HCT116 (cell line): ENCODE measurements at regions not wholly inside any gene's neighbourhood (a gene's known extent, or its start where the extent isn't known, plus 50 kb on each side); places are given as distances from the start of the nearest gene placed in this dataset.

ENCODE experiments used
- ATAC-seq: fragments of 200-7000 bp; cut with Tn5 transposase; 2 replicates; pipeline ENCODE4 v1.9.1; 2020; ENCODE audit warnings: mild to moderate bottlenecking, moderate library complexity
- BruUV-seq: library from RNA; stranded (reverse); fragments of 400-500 nt; replicated peaks from 2 replicates; lab custom pipeline; 2021; lab: Mats Ljungman, UMichigan
- CTCF ChIA-PET: fragments of 300-600 bp; sonication (Branson Sonifier 250); formaldehyde crosslinking; loops from one replicate; lab custom pipeline; 2021; ENCODE audit warnings: antibody characterized with exemption; lab: Charles Lee
- POLR2A ChIA-PET: fragments of 300-600, 350-600 bp; sonication (Branson Sonifier 250); formaldehyde crosslinking; loops from one replicate; lab custom pipeline; 2021; ENCODE audit warnings: antibody characterized with exemption; lab: Charles Lee
- RAD21 ChIA-PET, 2 experiments: fragments of 300-600 bp; sonication (Branson Sonifier 250); formaldehyde crosslinking; loops; one replicate each; lab custom pipeline; 2023; ENCODE audit warnings: low total read pairs in 2 of 2; ENCODE audit not compliant: uncharacterized antibody in 2 of 2, unreplicated experiment in 2 of 2, low non-redundant PET in 1 of 2; lab: Charles Lee
- DNase-seq: peaks from one replicate; pipeline ENCODE4 v3.0.0-alpha.2; 2010; ENCODE audit warnings: low read depth, low spot score
- H2AFZ ChIP-seq: fragments of 200-600 bp; shearing (Covaris generic), sonication (generic); 2 replicates; pipeline ENCODE4 v1.6.1; 2017; ENCODE audit warnings: low read depth, mixed run types, mixed read lengths, antibody characterized with exemption, low read length; ENCODE audit not compliant: poor library complexity, severe bottlenecking
- H3K27ac ChIP-seq: 2 replicates; pipeline ENCODE4 v1.5.1; 2012; ENCODE audit warnings: low read depth, low read length
- H3K27me3 ChIP-seq: fragments of 200-600 bp; sonication (generic); 2 replicates; pipeline ENCODE4 v1.6.1; 2016; ENCODE audit warnings: mixed run types, low read length, mixed read lengths; ENCODE audit not compliant: insufficient read depth
- H3K36me3 ChIP-seq, 2 experiments: fragments of 200-500 bp in 1 of 2; fragments of 200-600 bp in 1 of 2; sonication (Bioruptor generic) in 1 of 2; sonication (generic) in 1 of 2; 2 replicates each; pipeline versions ENCODE4 v1.5.1 to v1.6.1; 2014 to 2016; ENCODE audit warnings: low read length in 2 of 2, inconsistent platforms in 1 of 2, mixed read lengths in 1 of 2, mixed run types in 1 of 2; ENCODE audit not compliant: insufficient read depth in 2 of 2, control insufficient read depth in 1 of 2
- H3K4me1 ChIP-seq, 2 experiments: fragments of 200-600 bp in 1 of 2; sonication (generic) in 1 of 2; 2 replicates each; pipeline versions ENCODE4 v1.5.1 to v1.6.1; 2012 to 2017; ENCODE audit warnings: low read length in 2 of 2, inconsistent platforms in 1 of 2, mild to moderate bottlenecking in 1 of 2, mixed read lengths in 1 of 2, mixed run types in 1 of 2, moderate library complexity in 1 of 2; ENCODE audit not compliant: insufficient read depth in 2 of 2, control insufficient read depth in 1 of 2
- H3K4me2 ChIP-seq: fragments of 200-600 bp; sonication (generic); 2 replicates; pipeline ENCODE4 v1.6.1; 2017; ENCODE audit warnings: mixed run types, low read length, mixed read lengths
- H3K4me3 ChIP-seq, 2 experiments: fragments of 200-600 bp in 1 of 2; sonication (generic) in 1 of 2; replicated peaks in 1 of 2; 2 replicates each; pipeline ENCODE4 v1.5.1; 2011 to 2016; ENCODE audit warnings: low read length in 2 of 2, control low read depth in 1 of 2, low read depth in 1 of 2, mild to moderate bottlenecking in 1 of 2, mixed read lengths in 1 of 2, mixed run types in 1 of 2
- H3K79me2 ChIP-seq: fragments of 200-600 bp; sonication (generic); 2 replicates; pipeline ENCODE4 v1.6.1; 2017; ENCODE audit warnings: mild to moderate bottlenecking, mixed run types, low read length, moderate library complexity, mixed read lengths; ENCODE audit not compliant: insufficient read depth
- H3K9ac ChIP-seq: fragments of 200-600 bp; sonication (generic); 2 replicates; pipeline ENCODE4 v1.6.1; 2016; ENCODE audit warnings: low read length, mixed read lengths
- H3K9me2 ChIP-seq: fragments of 200-600 bp; sonication (generic), shearing (Covaris generic); 2 replicates; pipeline ENCODE4 v1.6.1; 2017; ENCODE audit warnings: mixed run types, mild to moderate bottlenecking, moderate library complexity; ENCODE audit not compliant: insufficient read depth
- H3K9me3 ChIP-seq, 2 experiments: fragments of 200-500 bp in 1 of 2; fragments of 200-600 bp in 1 of 2; sonication (Bioruptor generic) in 1 of 2; sonication (generic) in 1 of 2; 2 replicates each; pipeline ENCODE4 v1.6.1; 2014 to 2017; ENCODE audit warnings: low read length in 2 of 2, mixed read lengths in 2 of 2, inconsistent platforms in 1 of 2, low read depth in 1 of 2, mild to moderate bottlenecking in 1 of 2, mixed run types in 1 of 2, moderate library complexity in 1 of 2; ENCODE audit not compliant: control insufficient read depth in 1 of 2, insufficient read depth in 1 of 2
- H4K20me1 ChIP-seq: fragments of 200-600 bp; sonication (generic), shearing (Covaris generic); 2 replicates; pipeline ENCODE4 v1.6.1; 2017; ENCODE audit warnings: mixed run types, mild to moderate bottlenecking, moderate library complexity; ENCODE audit not compliant: insufficient read depth
- ATF3 ChIP-seq: IDR thresholded peaks from 2 replicates; pipeline ENCODE4 v1.6.1; 2012
- CBX3 ChIP-seq: IDR thresholded peaks from 2 replicates; pipeline ENCODE4 v1.6.1; 2012; ENCODE audit warnings: low read depth
- CEBPB ChIP-seq: IDR thresholded peaks from 2 replicates; pipeline ENCODE4 v1.6.1; 2012; ENCODE audit warnings: low read depth
- CTCF ChIP-seq, 3 experiments: fragments of 200-600 bp in 1 of 3; sonication (generic) in 1 of 3; IDR thresholded peaks in 2 of 3; conservative IDR thresholded peaks in 1 of 3; 2 replicates each; pipeline ENCODE4 v1.5.1; 2012 to 2017; ENCODE audit warnings: low read depth in 2 of 3, low read length in 2 of 3, antibody characterized with exemption in 1 of 3, borderline replicate concordance in 1 of 3, control low read depth in 1 of 3, mild to moderate bottlenecking in 1 of 3, mixed read lengths in 1 of 3, mixed run types in 1 of 3, moderate library complexity in 1 of 3; ENCODE audit not compliant: insufficient read depth in 1 of 3
- EGR1 ChIP-seq: IDR thresholded peaks from 2 replicates; pipeline ENCODE4 v1.6.1; 2012; ENCODE audit warnings: low read depth
- ELF1 ChIP-seq: IDR thresholded peaks from 2 replicates; pipeline ENCODE4 v1.6.1; 2012; ENCODE audit warnings: low read depth, borderline replicate concordance
- EZH2 ChIP-seq: fragments of 200-600 bp; sonication (generic); IDR thresholded peaks from 2 replicates; pipeline ENCODE4 v1.6.1; 2017; ENCODE audit warnings: antibody characterized with exemption, mixed run types
- MAX ChIP-seq: IDR thresholded peaks from 2 replicates; pipeline ENCODE4 v1.6.1; 2012
- POLR2A ChIP-seq: IDR thresholded peaks from 2 replicates; pipeline ENCODE4 v1.7.0; 2011; ENCODE audit warnings: borderline replicate concordance; ENCODE audit not compliant: insufficient read depth, insufficient read length; ENCODE audit errors: extremely low read depth
- RAD21 ChIP-seq: IDR thresholded peaks from 2 replicates; pipeline ENCODE4 v1.6.1; 2012; ENCODE audit warnings: low read depth, mild to moderate bottlenecking
- REST ChIP-seq: IDR thresholded peaks from 2 replicates; pipeline ENCODE4 v1.6.1; 2012; ENCODE audit warnings: low read depth
- SIN3A ChIP-seq: IDR thresholded peaks from 2 replicates; pipeline ENCODE4 v1.6.1; 2012; ENCODE audit warnings: low read depth
- SP1 ChIP-seq: IDR thresholded peaks from 2 replicates; pipeline ENCODE4 v1.6.1; 2012; ENCODE audit warnings: low read depth
- TCF7L2 ChIP-seq: IDR thresholded peaks from 2 replicates; pipeline ENCODE4 v1.7.0; 2011; ENCODE audit warnings: borderline replicate concordance, inconsistent platforms; ENCODE audit not compliant: insufficient read depth, insufficient read length; ENCODE audit errors: extremely low read depth
- ZBTB33 ChIP-seq: IDR thresholded peaks from 2 replicates; pipeline ENCODE4 v1.6.1; 2011; ENCODE audit warnings: mild to moderate bottlenecking, low read length, moderate library complexity; ENCODE audit not compliant: insufficient replicate concordance; ENCODE audit errors: extremely low read depth
- ZFX ChIP-seq: fragments of 450-650 bp; IDR thresholded peaks from 2 replicates; pipeline ENCODE4 v1.6.1; 2017
- ZNF274 ChIP-seq: fragments of 200-500 bp; sonication (Bioruptor generic); IDR thresholded peaks from 2 replicates; pipeline ENCODE4 v1.6.1; 2014; ENCODE audit warnings: mild to moderate bottlenecking, low read depth, low read length, inconsistent platforms
- intact Hi-C: fragments of 100-400 bp; cut with micrococcal nuclease; formaldehyde crosslinking; loops from 2 replicates; pipeline ENCODE4 v1.10.0; 2022

- ATAC-seq (no peak), DNase-seq (no peak)
- intact Hi-C loops, result no loop called here
- no peaks in the 10 kb centered on the region for H3K79me2 ChIP-seq
- H3K4me2 ChIP-seq, result no peak overlapping the region
- H3K27ac ChIP-seq, result no peak overlapping the region
- H3K9me3 ChIP-seq, result no peaks in the 10 kb centered on the region
- BruUV-seq, result no TSS peak
- TF ChIP-seq EGR1 (no peak), REST (no peak), CBX3 (no peak), CTCF (IDR thresholded peaks at IDR 0.05 in 2 of 3, conservative IDR thresholded peaks at IDR 0.05 in 1 of 3; ENCODE audit: borderline replicate concordance in 1 of 3, insufficient read depth in 1 of 3, low read depth in 2 of 3, low read length in 2 of 3) (no peak), ZBTB33 (no peak), CEBPB (no peak), SIN3A (no peak), ZFX (no peak), ATF3 (no peak), ELF1 (no peak), RAD21 (no peak), ZNF274 (no peak), POLR2A (no peak), TCF7L2 (no peak), MAX (no peak), SP1 (no peak), EZH2 (no peak)
- no peak overlapping the region for H3K4me3 ChIP-seq
- ChIA-PET RAD21 (no interaction called here), CTCF (no interaction called here), POLR2A (no interaction called here)
- no peaks in the 10 kb centered on the region for H3K4me1 ChIP-seq
- no peaks in the 10 kb centered on the region for H3K27me3 ChIP-seq
- 0 out of 2 replicates have a peak, but pooled peaks cover 3% of the 10 kb centered on the region for H3K9me2 ChIP-seq
- H2AFZ ChIP-seq, result no peak overlapping the region
- no peaks in the 10 kb centered on the region for H4K20me1 ChIP-seq
- H3K9ac ChIP-seq, result no peak overlapping the region
- no peaks in the 10 kb centered on the region for H3K36me3 ChIP-seq
Observed at GRCh38 chr4:28101583-28101982, 1240.9 kb downstream of the STIM2 start.
